Activated CD8-positive, alpha-beta T cell treated with anti-CD3 and anti-CD28 coated beads for 36 hours (primary cell): ENCODE measurements at regions not wholly inside any gene's neighbourhood (a gene's known extent, or its start where the extent isn't known, plus 50 kb on each side); places are given as distances from the start of the nearest gene placed in this dataset.

Experiments used
- ATAC-seq: fragments of 200-7000 bp; cut with Tn5 transposase; one replicate; pipeline ENCODE4 v1.10.0; 2021; ENCODE audit warnings: mild to moderate bottlenecking, moderate library complexity
- CTCF ChIA-PET: fragments of 350-600 bp; sonication (Branson Sonifier 250); formaldehyde crosslinking; loops from one replicate; lab custom pipeline; 2021; ENCODE audit warnings: antibody characterized with exemption; lab: Charles Lee
- POLR2A ChIA-PET: fragments of 350-600 bp; sonication (Branson Sonifier 250); formaldehyde crosslinking; loops from one replicate; lab custom pipeline; 2021; ENCODE audit warnings: antibody characterized with exemption; lab: Charles Lee
- DNase-seq: peaks from one replicate; pipeline ENCODE4 v3.0.0-alpha.2; 2020
- H3K27ac Mint-ChIP-seq: one replicate; pipeline ENCODE4 v1.8.0; 2021; ENCODE audit warnings: mild to moderate bottlenecking, mixed read lengths
- H3K27me3 Mint-ChIP-seq: one replicate; pipeline ENCODE4 v1.8.0; 2021; ENCODE audit warnings: mixed read lengths
- H3K36me3 Mint-ChIP-seq: one replicate; pipeline ENCODE4 v1.8.0; 2021; ENCODE audit warnings: low read depth, mixed read lengths
- H3K4me1 Mint-ChIP-seq: one replicate; pipeline ENCODE4 v1.8.0; 2021; ENCODE audit warnings: low read depth, mixed read lengths
- H3K4me3 Mint-ChIP-seq: one replicate; pipeline ENCODE4 v1.8.0; 2021; ENCODE audit warnings: mild to moderate bottlenecking, moderate library complexity, mixed read lengths
- H3K9me3 Mint-ChIP-seq: one replicate; pipeline ENCODE4 v1.8.0; 2021; ENCODE audit warnings: mixed read lengths
- intact Hi-C: fragments of 100-400 bp; cut with micrococcal nuclease; formaldehyde crosslinking; loops from one replicate; pipeline ENCODE4 v1.10.0; 2022
- TF ChIP-seq, protein P1 (sequence below): fragments of 200-600 bp; IDR thresholded peaks from one replicate; pipeline ENCODE4 v1.8.0; 2022; ENCODE audit warnings: antibody characterized with exemption, mild to moderate bottlenecking

DNA sequence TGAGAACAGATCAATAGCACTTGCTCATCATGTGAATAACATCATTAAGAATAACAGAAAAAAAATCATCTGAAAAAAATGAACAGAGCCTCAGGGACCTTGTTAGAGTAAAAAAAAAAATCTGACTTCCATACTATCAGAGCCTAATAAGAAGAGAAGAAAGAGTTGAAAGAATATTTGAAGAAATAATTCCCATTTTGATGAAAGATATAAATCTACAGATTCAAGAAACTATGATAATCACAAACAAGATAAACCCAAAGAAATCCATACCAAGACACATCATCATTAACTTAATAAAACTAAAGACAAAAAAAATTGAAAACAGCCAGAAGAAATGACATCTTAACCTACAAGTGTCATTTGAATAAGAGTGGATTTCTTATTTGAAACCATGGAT, 134.4 kb downstream of the BMS1 start:
- Mint-ChIP-seq H3K27ac (no peak overlapping the region), H3K9me3 (peaks cover 8% of the 10 kb centered on the region), H3K4me3 (no peak overlapping the region), H3K36me3 (peaks cover 1% of the 10 kb centered on the region), H3K4me1 (peaks cover 3% of the 10 kb centered on the region), H3K27me3 (no peaks in the 10 kb centered on the region)
- ChIA-PET CTCF (no interaction called here), POLR2A (no interaction called here)
- ATAC-seq (no peak), DNase-seq (no peak)
- TF ChIP-seq, protein P1, sequence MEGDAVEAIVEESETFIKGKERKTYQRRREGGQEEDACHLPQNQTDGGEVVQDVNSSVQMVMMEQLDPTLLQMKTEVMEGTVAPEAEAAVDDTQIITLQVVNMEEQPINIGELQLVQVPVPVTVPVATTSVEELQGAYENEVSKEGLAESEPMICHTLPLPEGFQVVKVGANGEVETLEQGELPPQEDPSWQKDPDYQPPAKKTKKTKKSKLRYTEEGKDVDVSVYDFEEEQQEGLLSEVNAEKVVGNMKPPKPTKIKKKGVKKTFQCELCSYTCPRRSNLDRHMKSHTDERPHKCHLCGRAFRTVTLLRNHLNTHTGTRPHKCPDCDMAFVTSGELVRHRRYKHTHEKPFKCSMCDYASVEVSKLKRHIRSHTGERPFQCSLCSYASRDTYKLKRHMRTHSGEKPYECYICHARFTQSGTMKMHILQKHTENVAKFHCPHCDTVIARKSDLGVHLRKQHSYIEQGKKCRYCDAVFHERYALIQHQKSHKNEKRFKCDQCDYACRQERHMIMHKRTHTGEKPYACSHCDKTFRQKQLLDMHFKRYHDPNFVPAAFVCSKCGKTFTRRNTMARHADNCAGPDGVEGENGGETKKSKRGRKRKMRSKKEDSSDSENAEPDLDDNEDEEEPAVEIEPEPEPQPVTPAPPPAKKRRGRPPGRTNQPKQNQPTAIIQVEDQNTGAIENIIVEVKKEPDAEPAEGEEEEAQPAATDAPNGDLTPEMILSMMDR: no peak
- intact Hi-C loops: no loop called here

GRCh38 chr10:42917821-42918220, 135.2 kb downstream of the BMS1 start:
- ATAC-seq (no peak), DNase-seq (no peak)
- peaks cover 9% of the 10 kb centered on the region for H3K9me3 Mint-ChIP-seq
- H3K4me3 Mint-ChIP-seq: no peak overlapping the region
- H3K36me3 Mint-ChIP-seq: peaks cover 1% of the 10 kb centered on the region
- peaks cover 3% of the 10 kb centered on the region for H3K4me1 Mint-ChIP-seq
- intact Hi-C loops: no loop called here
- POLR2A ChIA-PET: no interaction called here
- no peaks in the 10 kb centered on the region for H3K27me3 Mint-ChIP-seq
- no peak overlapping the region for H3K27ac Mint-ChIP-seq
- CTCF ChIA-PET: interaction anchor here (0.9 kb wide), 1 partner anchor 162 kb away, joined by 3 read pairs; no protein-coding TSS in a partner anchor
- TF ChIP-seq, protein P1: no peak

- H3K27ac Mint-ChIP-seq: no peak overlapping the region
- ChIA-PET POLR2A (no interaction called here), CTCF (no interaction called here)
- TF ChIP-seq, protein P1: no peak
- no peak overlapping the region for H3K4me3 Mint-ChIP-seq
- H3K36me3 Mint-ChIP-seq: no peaks in the 10 kb centered on the region
- intact Hi-C loops: no loop called here
- DNase-seq: no peak
- ATAC-seq: no peak
- H3K4me1 Mint-ChIP-seq: peaks cover 3% of the 10 kb centered on the region
- H3K27me3 Mint-ChIP-seq: no peaks in the 10 kb centered on the region
- peaks cover 6% of the 10 kb centered on the region for H3K9me3 Mint-ChIP-seq
Observed at GRCh38 chr10:42921951-42922350, 139.4 kb downstream of the BMS1 start.

- Mint-ChIP-seq H3K27me3 (no peaks in the 10 kb centered on the region), H3K9me3 (peaks cover 1% of the 10 kb centered on the region), H3K4me3 (no peak overlapping the region), H3K4me1 (no peaks in the 10 kb centered on the region), H3K36me3 (no peaks in the 10 kb centered on the region), H3K27ac (no peak overlapping the region)
- ChIA-PET CTCF (no interaction called here), POLR2A (no interaction called here)
- DNase-seq: no peak
- intact Hi-C loops: no loop called here
- TF ChIP-seq, protein P1: no peak
- no peak for ATAC-seq
Observed at GRCh38 chr10:42924484-42924883, 141.9 kb downstream of the BMS1 start.

GRCh38 chr10:42926843-42927242, 144.2 kb downstream of the BMS1 start:
- ChIA-PET CTCF (no interaction called here), POLR2A (no interaction called here)
- no peaks in the 10 kb centered on the region for H3K4me1 Mint-ChIP-seq
- no peaks in the 10 kb centered on the region for H3K36me3 Mint-ChIP-seq
- H3K9me3 Mint-ChIP-seq: peaks cover 1% of the 10 kb centered on the region
- no peaks in the 10 kb centered on the region for H3K27me3 Mint-ChIP-seq
- intact Hi-C loops: no loop called here
- DNase-seq: no peak
- no peak overlapping the region for H3K27ac Mint-ChIP-seq
- ATAC-seq: no peak
- TF ChIP-seq, protein P1: no peak
- H3K4me3 Mint-ChIP-seq: no peak overlapping the region
